ENCODE measurements at regions not wholly inside any gene's neighbourhood (a gene's known extent, or its start where the extent isn't known, plus 50 kb on each side); places are given as distances from the start of the nearest gene placed in this dataset.

DNA sequence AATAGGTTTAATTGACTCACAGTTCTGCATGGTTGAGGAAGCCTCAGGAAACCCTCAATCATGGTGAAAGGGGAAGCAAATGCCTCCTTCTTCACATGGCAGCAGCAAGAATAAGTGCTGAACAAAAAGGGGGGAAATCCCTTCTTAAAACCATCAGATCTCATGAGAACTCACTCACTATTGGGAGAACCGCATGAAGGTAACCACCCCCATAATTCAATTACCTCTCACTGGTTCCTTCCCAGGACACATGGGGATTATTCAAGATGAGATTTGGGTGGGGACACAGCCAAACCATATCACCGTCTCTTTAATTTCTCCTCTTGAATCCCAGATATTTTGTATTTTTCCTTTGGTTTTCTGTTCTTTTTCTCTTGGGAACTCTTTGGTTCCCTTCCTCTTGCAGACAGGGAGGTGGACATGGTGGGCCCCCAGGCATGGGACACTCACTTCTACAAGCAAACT, 223.6 kb downstream of the TBXT start:
- TF ChIP-seq, protein P1, sequence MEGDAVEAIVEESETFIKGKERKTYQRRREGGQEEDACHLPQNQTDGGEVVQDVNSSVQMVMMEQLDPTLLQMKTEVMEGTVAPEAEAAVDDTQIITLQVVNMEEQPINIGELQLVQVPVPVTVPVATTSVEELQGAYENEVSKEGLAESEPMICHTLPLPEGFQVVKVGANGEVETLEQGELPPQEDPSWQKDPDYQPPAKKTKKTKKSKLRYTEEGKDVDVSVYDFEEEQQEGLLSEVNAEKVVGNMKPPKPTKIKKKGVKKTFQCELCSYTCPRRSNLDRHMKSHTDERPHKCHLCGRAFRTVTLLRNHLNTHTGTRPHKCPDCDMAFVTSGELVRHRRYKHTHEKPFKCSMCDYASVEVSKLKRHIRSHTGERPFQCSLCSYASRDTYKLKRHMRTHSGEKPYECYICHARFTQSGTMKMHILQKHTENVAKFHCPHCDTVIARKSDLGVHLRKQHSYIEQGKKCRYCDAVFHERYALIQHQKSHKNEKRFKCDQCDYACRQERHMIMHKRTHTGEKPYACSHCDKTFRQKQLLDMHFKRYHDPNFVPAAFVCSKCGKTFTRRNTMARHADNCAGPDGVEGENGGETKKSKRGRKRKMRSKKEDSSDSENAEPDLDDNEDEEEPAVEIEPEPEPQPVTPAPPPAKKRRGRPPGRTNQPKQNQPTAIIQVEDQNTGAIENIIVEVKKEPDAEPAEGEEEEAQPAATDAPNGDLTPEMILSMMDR (IDR thresholded peaks at IDR 0.05): no peak
- TF ChIP-seq POLR2A (IDR thresholded peaks at IDR 0.05): no peak
